ENCODE measurements at regions not wholly inside any gene's neighbourhood (a gene's known extent, or its start where the extent isn't known, plus 50 kb on each side); places are given as distances from the start of the nearest gene placed in this dataset.

- TF ChIP-seq POLR2A (IDR thresholded peaks at IDR 0.05): no peak
- TF ChIP-seq CTCF (IDR thresholded peaks at IDR 0.05): no peak
These were observed 77.1 kb upstream of the BCL6 start for GRCh38 chr3:187822402-187822801.

Data from Peyer's patch (tissue), 4 donors.